A172 (cell line): ENCODE measurements at regions not wholly inside any gene's neighbourhood (a gene's known extent, or its start where the extent isn't known, plus 50 kb on each side); places are given as distances from the start of the nearest gene placed in this dataset.
"Not testable (repeated sequence)": the region's sequence is repeated elsewhere in the genome, so short reads cannot be mapped to it uniquely, and the experiment has no call there.

ENCODE experiments used
- DNase-seq: peaks from one replicate; pipeline ENCODE4 v3.0.0-alpha.2; 2015; ENCODE audit warnings: low spot score

DNA sequence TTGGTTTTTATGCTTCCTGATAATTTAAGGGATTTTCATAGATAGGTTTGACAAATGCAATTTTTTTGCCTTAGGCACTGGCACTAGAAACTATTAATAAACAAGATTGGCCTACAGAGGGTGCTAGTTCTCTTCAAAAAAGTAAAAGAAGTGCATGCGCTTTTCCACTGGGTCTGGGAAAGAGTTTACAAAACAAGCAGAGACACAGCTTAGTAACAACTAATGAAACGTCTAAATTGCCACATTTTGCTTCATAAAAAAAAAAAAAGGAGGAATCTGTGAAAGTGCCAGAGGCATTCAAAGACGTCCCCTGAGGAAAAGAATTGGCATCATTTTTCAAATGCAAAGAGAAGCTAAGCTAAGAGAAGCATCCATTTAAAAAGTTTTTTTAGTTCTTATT, 58.3 kb upstream of the EEA1 start:
- DNase-seq = peak; percentile 56

DNA sequence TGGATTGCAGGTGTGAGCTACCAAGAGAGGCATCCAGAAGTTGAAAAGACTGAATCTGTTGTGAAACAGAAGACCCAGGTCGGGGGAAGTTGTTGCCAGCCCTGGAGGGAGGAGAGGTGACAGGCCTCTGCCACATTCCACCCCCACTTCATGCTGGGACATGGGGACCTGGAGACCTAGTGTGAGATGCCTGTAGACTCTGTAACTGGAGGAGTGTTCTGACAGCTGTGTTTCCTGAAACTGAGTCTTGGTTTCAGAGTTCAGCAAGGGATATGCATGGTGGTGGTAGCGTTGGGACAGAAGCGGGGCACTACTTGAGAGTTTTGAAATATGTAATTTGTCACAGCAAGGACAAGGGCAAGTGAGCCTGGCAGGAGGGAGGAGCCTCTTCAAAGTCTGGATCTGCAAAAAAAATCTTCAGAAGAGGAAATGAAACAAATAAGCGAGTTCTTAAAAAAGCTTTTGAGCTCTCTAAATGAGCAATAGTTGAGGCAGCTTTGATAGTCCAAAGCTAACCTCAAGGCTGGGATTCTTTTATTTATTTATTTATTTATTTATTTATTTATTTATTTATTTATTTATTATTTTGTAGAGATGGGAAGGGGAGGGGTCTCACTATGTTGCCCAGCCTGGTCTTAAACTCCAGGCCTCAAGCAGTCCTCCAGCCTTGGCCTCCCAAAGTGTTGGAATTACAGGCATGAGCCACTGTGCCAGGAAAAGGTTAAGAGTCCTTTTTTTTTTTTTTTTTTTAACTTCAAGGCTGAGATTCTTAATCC, 58.9 kb upstream of the EEA1 start:
- DNase-seq = no peak

GRCh38 chr12:92988622-92989130, 59.6 kb upstream of the EEA1 start:
- DNase-seq = no peak

DNA sequence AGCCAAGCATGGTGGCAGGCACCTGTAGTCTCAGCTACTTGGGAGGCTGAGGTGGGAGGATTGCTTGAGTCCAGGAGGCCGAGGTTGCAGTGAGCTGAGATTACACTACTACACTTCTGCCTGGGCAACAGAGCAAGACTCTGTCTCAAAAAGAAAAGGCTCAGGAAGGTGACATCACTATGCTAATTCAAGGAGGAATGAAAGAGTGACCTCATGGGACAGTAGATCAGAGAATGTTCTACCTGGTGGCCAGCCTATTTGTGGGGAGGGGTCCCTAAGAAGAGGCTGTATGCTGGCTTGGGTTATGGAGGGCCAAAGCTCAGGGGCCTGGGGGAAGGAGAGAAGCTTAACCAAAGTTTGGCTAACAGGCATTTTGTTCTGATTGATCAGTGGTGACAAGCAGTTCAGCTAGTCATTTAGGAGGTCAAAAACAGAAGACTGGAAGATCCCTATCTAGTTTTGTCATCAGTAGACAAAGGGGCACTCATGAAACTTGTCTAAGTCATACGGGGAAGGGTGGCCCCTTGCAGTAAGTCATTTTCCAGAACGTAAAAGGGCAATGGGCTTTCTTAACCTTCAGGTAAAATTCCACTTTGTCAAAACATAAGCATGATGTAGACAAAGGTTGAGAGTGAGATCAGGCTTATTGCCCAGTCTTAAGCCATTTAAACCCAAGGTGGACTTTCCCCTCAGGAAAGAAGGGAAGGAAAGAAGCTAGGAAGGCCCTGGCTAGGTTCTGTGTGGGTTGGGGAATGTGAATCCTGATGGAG, 60.8 kb upstream of the EEA1 start:
- DNase-seq = no peak

- no peak for DNase-seq
These were observed 62.0 kb upstream of the EEA1 start for GRCh38 chr12:92991134-92991533.

- DNase-seq = no peak
These were observed 62.9 kb upstream of the EEA1 start for GRCh38 chr12:92992041-92992440.

DNA sequence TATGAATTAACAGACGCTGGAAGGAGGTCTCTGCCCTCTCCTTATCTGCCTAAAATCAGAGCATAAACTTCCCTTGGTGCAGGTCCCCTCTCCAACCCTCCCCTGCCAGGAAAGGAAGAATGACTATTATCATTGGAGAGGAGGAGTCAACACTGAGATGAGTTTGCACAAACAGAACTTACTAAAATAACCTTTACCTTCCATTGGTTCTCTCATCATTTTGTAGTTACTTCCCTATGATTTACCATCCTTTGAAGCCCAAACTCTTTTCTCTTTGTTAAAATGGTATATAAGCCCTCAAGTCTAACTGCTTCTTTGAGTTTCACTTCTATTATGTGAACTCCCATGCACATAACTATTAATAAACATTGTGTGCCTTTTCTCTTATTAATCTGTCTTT, 64.2 kb upstream of the EEA1 start:
- no peak for DNase-seq

DNA sequence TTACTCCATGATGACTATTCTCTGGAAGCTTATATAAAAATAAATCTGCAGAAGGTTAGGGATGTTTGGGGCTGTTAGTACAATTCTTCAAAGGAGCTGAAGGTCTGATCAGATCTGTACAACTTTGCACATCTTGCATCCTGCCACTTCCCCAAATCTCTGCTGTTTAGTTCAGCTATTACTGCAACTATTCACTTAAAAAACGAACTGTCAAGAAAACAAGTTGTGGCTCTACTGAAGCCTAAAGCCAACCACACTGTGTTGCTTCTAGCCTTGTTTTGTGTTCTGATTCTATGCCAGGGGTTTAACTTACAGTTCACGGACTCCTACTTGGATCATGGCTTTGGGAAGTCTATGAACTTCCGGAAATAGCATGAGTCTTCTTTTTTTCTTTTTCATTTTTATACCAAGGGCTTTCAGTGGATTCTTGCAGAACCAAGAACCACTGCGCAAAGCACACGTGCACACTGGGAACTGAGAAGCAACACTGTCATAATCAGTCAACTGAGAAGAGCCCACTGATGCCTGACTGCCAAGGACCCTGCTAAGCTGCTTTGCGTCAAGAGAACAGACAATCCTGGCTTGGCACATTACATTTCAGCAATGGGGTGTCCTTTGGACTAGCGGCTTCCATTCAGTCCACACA, 66.3 kb upstream of the EEA1 start:
- no peak for DNase-seq

DNA sequence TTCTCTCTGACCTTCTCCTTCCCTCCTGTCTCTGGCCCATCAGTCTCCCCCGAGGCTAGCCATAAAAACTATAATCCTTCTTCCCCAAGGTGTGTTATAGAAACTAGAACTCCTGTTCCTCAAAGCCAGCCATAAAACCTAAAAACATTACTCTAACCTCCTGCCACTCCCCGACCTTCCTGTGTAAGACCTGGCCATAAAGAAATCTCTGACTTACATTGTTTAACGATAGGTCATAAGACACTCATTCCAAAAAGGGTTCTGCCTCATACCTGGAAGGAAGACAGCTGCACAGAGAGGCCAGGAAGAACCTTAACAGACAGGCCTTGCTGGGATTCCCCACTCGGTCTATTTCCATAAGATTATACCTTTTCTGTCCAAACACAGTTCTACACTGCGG, 70.9 kb upstream of the EEA1 start:
- DNase-seq = no peak

DNA sequence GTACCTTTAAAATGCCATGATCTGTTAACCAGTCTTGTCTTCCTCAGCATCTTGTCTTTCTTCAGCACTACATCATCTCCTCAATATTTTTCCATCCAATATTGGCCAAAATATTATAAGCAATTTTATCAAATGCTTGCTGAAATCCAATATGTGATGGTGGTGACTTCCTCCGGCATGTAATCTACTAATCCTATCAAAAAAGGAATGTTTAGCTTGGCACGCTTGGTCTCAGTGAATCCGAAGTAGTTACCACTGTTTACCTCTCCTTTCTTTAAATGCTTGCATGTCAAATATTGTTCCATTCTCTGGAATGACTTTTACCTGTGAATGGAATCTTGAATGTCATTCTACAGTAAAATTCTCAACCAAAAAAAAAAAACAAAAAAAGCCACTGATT, 72.3 kb upstream of the EEA1 start:
- DNase-seq = no peak

- peak; percentile 60 for DNase-seq
These were observed 73.4 kb upstream of the EEA1 start for GRCh38 chr12:93002293-93003054.

DNA sequence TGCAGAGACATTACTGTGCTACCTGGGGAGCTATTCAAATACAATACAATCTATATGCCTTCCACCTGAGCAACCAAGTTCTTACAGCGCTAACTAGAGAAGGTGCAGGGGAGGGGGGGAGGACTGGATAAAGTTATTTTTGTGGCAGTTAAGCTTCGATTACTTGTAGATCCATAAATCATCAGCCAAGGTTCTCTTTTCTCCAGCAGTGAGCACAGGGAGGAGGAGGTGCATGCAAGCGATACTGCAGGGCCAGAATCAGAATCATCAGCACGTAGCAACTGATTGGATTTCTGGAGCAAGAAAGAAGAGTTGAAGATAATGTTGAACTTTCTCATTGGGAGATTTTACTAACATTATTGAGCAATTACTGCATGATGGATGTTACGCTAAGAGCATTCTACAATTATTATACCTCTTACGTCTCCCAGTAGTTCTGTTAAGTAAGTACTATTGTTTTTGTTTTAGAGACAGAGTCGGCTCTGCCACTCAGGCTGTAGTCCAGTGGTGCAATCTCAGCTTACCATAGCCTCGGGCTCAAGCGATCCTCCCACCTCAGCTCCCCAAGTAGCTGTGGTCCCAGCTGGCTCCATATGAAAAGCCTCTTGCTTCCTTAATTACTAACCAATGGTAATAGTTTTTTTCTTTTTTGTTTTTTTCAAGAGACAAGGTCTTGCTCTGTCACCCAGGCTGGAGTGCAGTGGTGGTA, 74.6 kb upstream of the EEA1 start:
- DNase-seq = no peak

DNA sequence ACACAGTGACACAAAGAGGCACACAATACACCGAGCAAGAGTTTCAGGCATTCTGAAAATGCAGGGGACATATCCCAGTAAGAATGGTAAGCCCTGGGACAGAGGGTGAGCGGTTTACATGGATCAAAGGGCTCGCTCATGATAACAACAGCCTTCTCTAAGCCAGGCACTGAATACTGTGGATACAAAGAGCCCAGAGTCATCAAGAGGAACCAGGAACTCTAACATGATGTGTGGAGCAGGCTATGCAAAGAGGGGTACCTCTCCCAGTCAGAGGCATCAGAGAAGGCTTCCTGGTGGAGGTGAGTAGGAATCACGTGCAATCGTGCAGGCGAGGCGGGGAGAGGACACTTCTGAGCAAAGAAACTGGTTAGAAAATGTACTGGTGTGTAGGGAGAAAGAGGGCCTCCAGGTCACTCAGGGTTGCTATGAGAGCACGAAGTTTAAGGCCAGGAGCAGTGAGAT, 76.9 kb upstream of the EEA1 start:
- DNase-seq = no peak

GRCh38 chr12:93006471-93007208, 77.5 kb upstream of the EEA1 start:
- DNase-seq = no peak

- no peak for DNase-seq
These were observed 78.4 kb upstream of the EEA1 start for GRCh38 chr12:93007544-93007943.

- no peak for DNase-seq
These were observed 79.1 kb upstream of the EEA1 start for GRCh38 chr12:93008044-93008778.

DNA sequence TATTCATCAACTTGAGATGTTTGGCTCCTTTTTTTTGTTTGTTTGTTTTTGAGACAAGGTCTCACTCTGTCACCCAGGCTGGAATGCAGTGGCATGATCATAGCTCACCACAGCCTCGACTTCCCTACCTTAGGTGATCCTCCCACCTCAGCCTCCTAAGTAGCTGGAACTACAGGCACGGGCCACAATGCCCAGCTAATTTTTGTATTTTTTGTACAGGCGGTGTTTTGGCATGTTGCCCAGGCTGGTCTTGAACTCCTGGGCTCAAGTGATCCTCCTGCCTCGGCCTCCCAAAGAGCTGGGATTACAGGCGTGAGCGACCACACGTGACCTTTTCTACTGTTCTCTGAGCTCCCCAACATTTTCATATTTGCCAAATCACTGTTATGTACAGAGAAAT, 79.8 kb upstream of the EEA1 start:
- DNase-seq = not testable (repeated sequence)

DNA sequence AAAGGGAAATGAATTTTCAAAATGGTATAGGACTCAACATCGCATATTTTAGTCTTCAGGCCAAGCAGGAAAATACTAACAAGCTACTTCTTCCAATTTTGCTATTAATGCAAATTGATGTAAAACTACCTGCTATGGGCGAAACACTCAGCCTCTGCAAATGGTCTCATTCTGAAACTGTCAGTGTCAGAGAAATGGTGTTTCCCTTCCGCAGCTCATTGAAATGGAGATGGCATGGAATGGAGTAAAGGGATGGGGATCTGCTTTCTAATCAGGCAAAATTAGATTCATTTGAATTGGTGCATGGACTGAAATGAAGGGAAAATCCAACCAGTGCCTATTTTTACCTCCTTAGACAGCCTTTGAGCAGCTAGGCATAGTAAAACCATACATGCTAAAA, 80.4 kb upstream of the EEA1 start:
- no peak for DNase-seq

DNA sequence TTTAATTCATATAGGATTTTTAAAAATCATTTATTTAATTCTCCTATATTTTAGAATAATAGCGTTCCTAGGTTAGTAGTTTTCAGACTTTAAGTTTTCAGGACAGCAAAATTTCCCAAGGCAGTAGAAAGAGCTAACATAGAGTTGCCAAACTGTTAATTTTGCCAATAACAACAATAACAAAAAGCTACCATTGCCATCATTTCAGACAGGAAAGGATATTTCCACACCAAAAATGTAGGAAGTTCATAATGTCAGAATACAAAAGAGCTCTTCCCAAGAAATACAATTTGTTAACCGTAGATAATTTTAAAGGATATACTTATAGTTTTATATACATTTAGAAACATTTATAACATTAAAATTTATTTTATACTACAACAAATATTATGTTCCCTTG, 81.4 kb upstream of the EEA1 start:
- no peak for DNase-seq

DNA sequence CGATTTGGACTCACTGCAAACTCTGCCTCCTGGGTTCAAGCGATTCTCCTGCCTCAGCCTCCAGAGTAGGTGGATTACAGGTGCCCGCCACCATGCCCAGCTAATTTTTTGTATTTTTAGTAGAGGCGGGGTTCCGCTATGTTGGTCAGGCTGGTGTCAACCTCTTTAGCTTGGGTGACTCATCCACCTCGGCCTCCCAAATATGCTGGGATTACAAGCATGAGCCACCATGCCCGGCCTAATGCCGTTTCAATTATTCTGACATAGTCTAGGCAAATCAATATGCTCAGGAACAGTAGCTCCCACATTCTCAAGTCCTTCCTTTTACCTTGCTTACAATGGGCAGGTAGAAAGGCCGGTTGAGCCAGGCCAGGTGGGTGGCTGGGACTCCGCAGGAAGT, 82.0 kb upstream of the EEA1 start:
- DNase-seq = peak; percentile 47
